SK-N-SH (cell line): ENCODE measurements at regions not wholly inside any gene's neighbourhood (a gene's known extent, or its start where the extent isn't known, plus 50 kb on each side); places are given as distances from the start of the nearest gene placed in this dataset.

Experiments used
- CTCF ChIA-PET: fragments of 300-600, 350-600 bp; formaldehyde crosslinking; extraction: SDS; loops from one replicate; lab custom pipeline; 2021; lab: Yijun Ruan, JAX
- POLR2A ChIA-PET: fragments of 350-600 bp; sonication (Branson Sonifier 250); formaldehyde crosslinking; extraction: SDS; loops from one replicate; lab custom pipeline; 2020; ENCODE audit warnings: antibody characterized with exemption, inconsistent platforms; lab: Yijun Ruan, JAX
- DNase-seq: peaks from one replicate; pipeline ENCODE4 v3.0.0; 2012
- H2AFZ ChIP-seq: fragments of 200-600 bp; sonication (generic); 2 replicates; pipeline ENCODE4 v1.8.1; 2016; ENCODE audit warnings: antibody characterized with exemption, mild to moderate bottlenecking, low read depth
- H3F3A ChIP-seq: fragments of 200-600 bp; sonication (generic); replicated peaks from 2 replicates; pipeline ENCODE3; 2016; ENCODE audit warnings: antibody characterized with exemption, mild to moderate bottlenecking; ENCODE audit not compliant: insufficient read depth
- H3K27ac ChIP-seq, 2 experiments: fragments of 200-500 bp in 1 of 2; fragments of 200-600 bp in 1 of 2; sonication (Bioruptor generic) in 1 of 2; sonication (generic), shearing (Covaris generic) in 1 of 2; 2 replicates each; pipeline versions ENCODE4 v1.5.1 to v1.6.1; 2014 to 2016; ENCODE audit warnings: low read depth in 2 of 2, inconsistent platforms in 1 of 2, low read length in 1 of 2, mild to moderate bottlenecking in 1 of 2, mixed read lengths in 1 of 2
- H3K27me3 ChIP-seq: fragments of 200-600 bp; sonication (generic), shearing (Covaris generic); 2 replicates; pipeline ENCODE4 v1.6.1; 2016; ENCODE audit warnings: mixed run types; ENCODE audit not compliant: insufficient read depth
- H3K36me3 ChIP-seq, 2 experiments: fragments of 200-500 bp in 1 of 2; fragments of 200-600 bp in 1 of 2; sonication (Bioruptor generic) in 1 of 2; sonication (generic) in 1 of 2; replicated peaks in 1 of 2; 2 replicates each; pipeline versions ENCODE3 to v1.5.1; 2014 to 2016; ENCODE audit warnings: low read length in 1 of 2, mild to moderate bottlenecking in 1 of 2; ENCODE audit not compliant: insufficient read depth in 2 of 2, control insufficient read depth in 1 of 2
- H3K4me1 ChIP-seq, 2 experiments: fragments of 200-500 bp in 1 of 2; fragments of 200-600 bp in 1 of 2; sonication (Bioruptor generic) in 1 of 2; sonication (generic), shearing (Covaris generic) in 1 of 2; 2 replicates each; pipeline versions ENCODE4 v1.5.1 to v1.6.1; 2014 to 2016; ENCODE audit warnings: low read depth in 1 of 2, low read length in 1 of 2, mixed run types in 1 of 2; ENCODE audit not compliant: insufficient read depth in 2 of 2, control insufficient read depth in 1 of 2
- H3K4me2 ChIP-seq: fragments of 200-600 bp; sonication (generic), shearing (Covaris generic); 2 replicates; pipeline ENCODE4 v1.6.1; 2017; ENCODE audit warnings: mixed run types
- H3K4me3 ChIP-seq, 2 experiments: fragments of 200-500 bp in 1 of 2; fragments of 200-600 bp in 1 of 2; sonication (Bioruptor generic) in 1 of 2; sonication (generic), shearing (Covaris generic) in 1 of 2; 2 replicates each; pipeline versions ENCODE4 v1.5.1 to v1.8.1; 2014 to 2016; ENCODE audit warnings: low read depth in 2 of 2, inconsistent platforms in 1 of 2, low read length in 1 of 2, mild to moderate bottlenecking in 1 of 2, mixed read lengths in 1 of 2, moderate library complexity in 1 of 2
- H3K79me2 ChIP-seq: fragments of 200-600 bp; sonication (generic); 2 replicates; pipeline ENCODE4 v1.8.1; 2017; ENCODE audit warnings: mild to moderate bottlenecking; ENCODE audit not compliant: insufficient read depth
- H3K9ac ChIP-seq: fragments of 200-600 bp; sonication (generic); 2 replicates; pipeline ENCODE4 v1.6.1; 2017; ENCODE audit warnings: mixed run types
- H3K9me2 ChIP-seq: fragments of 200-600 bp; sonication (generic); 2 replicates; pipeline ENCODE4 v1.6.1; 2017; ENCODE audit warnings: mixed run types
- H3K9me3 ChIP-seq: fragments of 200-600 bp; sonication (generic); 2 replicates; pipeline ENCODE4 v1.6.1; 2017; ENCODE audit warnings: mixed run types, mild to moderate bottlenecking, moderate library complexity
- H4K20me1 ChIP-seq: fragments of 200-600 bp; sonication (generic); 2 replicates; pipeline ENCODE4 v1.6.1; 2017; ENCODE audit warnings: mild to moderate bottlenecking, mixed run types; ENCODE audit not compliant: insufficient read depth
- CTCF ChIP-seq: fragments of 200-600 bp; sonication (generic); IDR thresholded peaks from 2 replicates; pipeline ENCODE4 v1.6.1; 2017; ENCODE audit warnings: antibody characterized with exemption, mild to moderate bottlenecking, moderate library complexity
- ELF1 ChIP-seq: IDR thresholded peaks from 2 replicates; pipeline ENCODE4 v1.4.0; 2012
- EP300 ChIP-seq, 2 experiments: IDR thresholded peaks; 2 replicates each; pipeline versions ENCODE4 v1.4.0 to v1.6.1; 2012; ENCODE audit warnings: borderline replicate concordance in 1 of 2, low read depth in 1 of 2, low read length in 1 of 2
- EZH2phosphoT487 ChIP-seq: fragments of 200-600 bp; sonication (generic); IDR thresholded peaks from 2 replicates; pipeline ENCODE4 v1.6.1; 2017; ENCODE audit warnings: low read depth, mixed run types, mild to moderate bottlenecking, antibody characterized with exemption, moderate library complexity, borderline replicate concordance
- FOXM1 ChIP-seq: IDR thresholded peaks from 2 replicates; pipeline ENCODE4 v1.4.0; 2012; ENCODE audit warnings: low read depth, mild to moderate bottlenecking
- GABPA ChIP-seq: IDR thresholded peaks from 2 replicates; pipeline ENCODE4 v1.4.0; 2012; ENCODE audit warnings: low read depth, mild to moderate bottlenecking
- IRF3 ChIP-seq: fragments of 150-350 bp; IDR thresholded peaks from 2 replicates; pipeline ENCODE4 v1.6.1; 2016; ENCODE audit warnings: mild to moderate bottlenecking, low read depth, low read length
- JUND ChIP-seq: IDR thresholded peaks from 2 replicates; pipeline ENCODE4 v1.4.0; 2012
- MXI1 ChIP-seq: IDR thresholded peaks from 2 replicates; pipeline ENCODE4 v1.6.1; 2012; ENCODE audit warnings: mild to moderate bottlenecking, low read depth, low read length, improper control_type of control experiment
- NFIC ChIP-seq: IDR thresholded peaks from 2 replicates; pipeline ENCODE4 v1.4.0; 2012; ENCODE audit warnings: borderline replicate concordance
- PBX3 ChIP-seq: IDR thresholded peaks from 2 replicates; pipeline ENCODE4; 2012
- POLR2AphosphoS5 ChIP-seq: IDR thresholded peaks from 2 replicates; pipeline ENCODE4 v1.6.1; 2012; ENCODE audit warnings: low read depth, low read length
- REST ChIP-seq: IDR thresholded peaks from 2 replicates; pipeline ENCODE4 v1.6.1; 2012; ENCODE audit warnings: mild to moderate bottlenecking, low read depth, low read length, moderate library complexity
- RFX5 ChIP-seq: IDR thresholded peaks from 2 replicates; pipeline ENCODE4 v1.6.1; 2012; ENCODE audit warnings: mild to moderate bottlenecking, improper control_type of control experiment, low read length
- RXRA ChIP-seq: IDR thresholded peaks from 2 replicates; pipeline ENCODE4 v1.4.0; 2012; ENCODE audit warnings: low read depth, mild to moderate bottlenecking, borderline replicate concordance
- SIN3A ChIP-seq: IDR thresholded peaks from 2 replicates; pipeline ENCODE4 v1.6.1; 2012; ENCODE audit warnings: low read depth, mild to moderate bottlenecking, low read length, moderate library complexity, borderline replicate concordance
- TAF1 ChIP-seq: IDR thresholded peaks from 2 replicates; pipeline ENCODE4 v1.6.1; 2012; ENCODE audit warnings: low read depth, mild to moderate bottlenecking, low read length, moderate library complexity, borderline replicate concordance
- TEAD4 ChIP-seq: IDR thresholded peaks from 2 replicates; pipeline ENCODE4 v1.4.0; 2012; ENCODE audit warnings: mild to moderate bottlenecking, borderline replicate concordance; ENCODE audit not compliant: insufficient read depth
- USF1 ChIP-seq: IDR thresholded peaks from 2 replicates; pipeline ENCODE4 v1.4.0; 2012; ENCODE audit warnings: low read depth, borderline replicate concordance
- USF2 ChIP-seq: fragments of 150-350 bp; IDR thresholded peaks from 2 replicates; pipeline ENCODE4 v1.6.1; 2017; ENCODE audit warnings: antibody characterized with exemption, low read length, low read depth, borderline replicate concordance
- YY1 ChIP-seq: IDR thresholded peaks from 2 replicates; pipeline ENCODE4 v1.4.0; 2012; ENCODE audit warnings: low read depth, mild to moderate bottlenecking
- WGBS: methylation state at CpG from one replicate; pipeline ENCODE4 v1.1.6; 2017; ENCODE audit warnings: low lambda C conversion rate; 5-methylcytosine and 5-hydroxymethylcytosine counted together

- no peak for DNase-seq
- CTCF ChIA-PET, result no interaction called here
- Histone ChIP-seq H3K9me2 (no peaks in the 10 kb centered on the region), H3K4me3 (no peak overlapping the region), H2AFZ (no peak overlapping the region), H3K36me3 (no peaks in the 10 kb centered on the region), H3K27me3 (no peaks in the 10 kb centered on the region), H3K79me2 (no peaks in the 10 kb centered on the region), H3K4me1 (no peaks in the 10 kb centered on the region), H3K9me3 (no peaks in the 10 kb centered on the region), H3K4me2 (no peak overlapping the region), H3F3A (no peaks in the 10 kb centered on the region), H4K20me1 (no peaks in the 10 kb centered on the region), H3K9ac (no peak overlapping the region), H3K27ac (no peak overlapping the region)
- TF ChIP-seq JUND (no peak), PBX3 (no peak), NFIC (no peak), EP300 (IDR thresholded peaks at IDR 0.05; ENCODE audit: borderline replicate concordance in 1 of 2, low read depth in 1 of 2, low read length in 1 of 2) (no peak), USF2 (no peak), GABPA (no peak), USF1 (no peak), SIN3A (no peak), FOXM1 (no peak), TEAD4 (no peak), POLR2AphosphoS5 (no peak), RXRA (no peak), YY1 (no peak), ELF1 (no peak)
- WGBS, result 49% methylated on average over 8 of the region's 11 CpGs
- POLR2A ChIA-PET, result no interaction called here
Measured at GRCh38 chr10:130261766-130262165, 125.6 kb downstream of the GLRX3 start.

- no peaks in the 10 kb centered on the region for H3K9me3 ChIP-seq
- POLR2A ChIA-PET, result no interaction called here
- DNase-seq, result no peak
- H2AFZ ChIP-seq, result no peak overlapping the region
- H3K4me1 ChIP-seq, result no peaks in the 10 kb centered on the region
- no peaks in the 10 kb centered on the region for H3K27me3 ChIP-seq
- no peak overlapping the region for H3K4me3 ChIP-seq
- 38% methylated on average over 11 of the region's 12 CpGs for WGBS
- H3K9me2 ChIP-seq, result no peaks in the 10 kb centered on the region
- no peak overlapping the region for H3K4me2 ChIP-seq
- H3F3A ChIP-seq, result no peaks in the 10 kb centered on the region
- H3K36me3 ChIP-seq, result no peaks in the 10 kb centered on the region
- CTCF ChIA-PET, result no interaction called here
- no peak overlapping the region for H3K9ac ChIP-seq
- no peak overlapping the region for H3K27ac ChIP-seq
- no peaks in the 10 kb centered on the region for H4K20me1 ChIP-seq
- H3K79me2 ChIP-seq, result no peaks in the 10 kb centered on the region
- TF ChIP-seq IRF3 (no peak), TEAD4 (no peak), RFX5 (no peak), MXI1 (no peak), YY1 (no peak), TAF1 (no peak), EZH2phosphoT487 (no peak), REST (no peak), CTCF (no peak)
Measured at GRCh38 chr10:130263289-130263688, 127.1 kb downstream of the GLRX3 start.
